ENCODE measurements at regions not wholly inside any gene's neighbourhood (a gene's known extent, or its start where the extent isn't known, plus 50 kb on each side); places are given as distances from the start of the nearest gene placed in this dataset.

DNA sequence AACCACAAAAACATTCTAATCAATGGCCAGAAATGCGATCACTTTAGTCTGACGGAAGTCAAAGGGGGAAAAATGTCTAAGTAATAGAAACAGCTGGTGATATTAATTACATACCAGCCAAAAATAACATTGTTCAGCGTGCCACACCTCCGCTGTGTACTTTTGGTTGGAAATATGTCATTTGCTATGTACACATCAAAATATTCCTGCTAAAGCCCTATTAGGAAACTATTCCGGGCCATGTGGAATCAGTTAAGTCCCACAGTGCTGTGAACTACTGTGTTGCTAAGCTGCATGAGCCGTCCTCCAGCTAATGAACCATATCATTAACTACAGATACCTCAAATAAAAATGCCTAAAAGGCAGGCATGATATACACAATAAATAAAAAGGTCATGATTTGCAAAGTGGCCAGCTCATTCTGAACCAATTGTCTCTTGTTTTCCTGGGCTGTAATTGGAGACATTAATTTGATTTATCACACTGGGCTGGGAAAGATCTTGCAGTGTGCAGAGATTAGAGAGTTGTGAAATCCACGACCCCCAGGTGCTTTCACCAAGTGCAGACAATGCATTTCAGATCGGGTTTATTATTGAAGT lies 200.5 kb upstream of the LRTM1 start:
- H3K4me3 ChIP-seq (ENCODE audit: low read depth, low read length), result no peak overlapping the region
- DNase-seq (ENCODE audit: low read depth), result peak; percentile 81
- in situ Hi-C loops (cut with HindIII; ENCODE audit: low sequenced_read_pairs), result no loop called here
- TF ChIP-seq, protein P1, sequence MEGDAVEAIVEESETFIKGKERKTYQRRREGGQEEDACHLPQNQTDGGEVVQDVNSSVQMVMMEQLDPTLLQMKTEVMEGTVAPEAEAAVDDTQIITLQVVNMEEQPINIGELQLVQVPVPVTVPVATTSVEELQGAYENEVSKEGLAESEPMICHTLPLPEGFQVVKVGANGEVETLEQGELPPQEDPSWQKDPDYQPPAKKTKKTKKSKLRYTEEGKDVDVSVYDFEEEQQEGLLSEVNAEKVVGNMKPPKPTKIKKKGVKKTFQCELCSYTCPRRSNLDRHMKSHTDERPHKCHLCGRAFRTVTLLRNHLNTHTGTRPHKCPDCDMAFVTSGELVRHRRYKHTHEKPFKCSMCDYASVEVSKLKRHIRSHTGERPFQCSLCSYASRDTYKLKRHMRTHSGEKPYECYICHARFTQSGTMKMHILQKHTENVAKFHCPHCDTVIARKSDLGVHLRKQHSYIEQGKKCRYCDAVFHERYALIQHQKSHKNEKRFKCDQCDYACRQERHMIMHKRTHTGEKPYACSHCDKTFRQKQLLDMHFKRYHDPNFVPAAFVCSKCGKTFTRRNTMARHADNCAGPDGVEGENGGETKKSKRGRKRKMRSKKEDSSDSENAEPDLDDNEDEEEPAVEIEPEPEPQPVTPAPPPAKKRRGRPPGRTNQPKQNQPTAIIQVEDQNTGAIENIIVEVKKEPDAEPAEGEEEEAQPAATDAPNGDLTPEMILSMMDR (IDR thresholded peaks at IDR 0.05; ENCODE audit: low read depth, low read length, missing control alignments), result no peak

DNA sequence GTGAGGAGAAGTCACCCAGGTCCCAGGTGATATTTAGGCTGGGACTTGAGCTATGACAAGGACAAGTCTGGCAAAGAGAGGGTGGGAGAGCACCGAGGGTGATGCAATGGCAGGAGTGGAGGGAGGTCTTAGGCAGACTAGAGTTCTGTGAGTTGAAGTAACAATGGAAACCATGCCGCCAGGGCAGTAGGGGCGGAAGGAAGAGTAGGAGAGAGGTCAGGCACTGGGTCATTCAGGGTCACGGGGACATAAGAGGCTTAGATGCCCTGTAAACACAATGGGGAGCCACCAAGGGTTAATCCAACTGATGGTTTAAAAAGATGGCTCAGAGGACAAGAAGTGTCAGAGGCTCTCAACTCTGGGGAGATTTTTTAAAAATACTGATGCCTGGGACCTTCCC lies 199.7 kb upstream of the LRTM1 start:
- no peak overlapping the region for H3K4me3 ChIP-seq (ENCODE audit: low read depth, low read length)
- in situ Hi-C loops (cut with HindIII; ENCODE audit: low sequenced_read_pairs), result no loop called here
- DNase-seq (ENCODE audit: low read depth), result no peak
- TF ChIP-seq, protein P1 (IDR thresholded peaks at IDR 0.05; ENCODE audit: low read depth, low read length, missing control alignments), result no peak

DNA sequence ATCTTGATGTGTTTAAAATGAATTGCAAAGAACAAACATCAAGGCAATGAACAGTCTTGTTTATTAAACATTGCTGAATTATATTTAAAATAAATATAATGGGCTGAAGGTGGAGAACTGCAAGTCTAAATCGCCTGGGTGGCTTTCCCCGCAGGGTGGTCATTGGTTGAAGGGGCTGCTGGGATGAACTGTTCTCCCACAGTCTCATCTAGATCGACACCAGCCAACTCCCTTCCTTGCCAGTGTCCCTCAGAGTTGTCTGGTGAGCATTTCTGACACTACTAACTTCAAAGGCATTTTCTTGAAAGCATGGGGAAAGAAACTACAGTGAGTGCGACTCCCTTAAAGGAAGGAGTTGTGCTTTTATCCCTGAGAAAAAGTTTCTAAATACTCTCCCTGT lies 196.5 kb upstream of the LRTM1 start:
- no peak for DNase-seq (ENCODE audit: low read depth)
- TF ChIP-seq, protein P1 (IDR thresholded peaks at IDR 0.05; ENCODE audit: low read depth, low read length, missing control alignments), result no peak
- H3K4me3 ChIP-seq (ENCODE audit: low read depth, low read length), result no peak overlapping the region
- in situ Hi-C loops (cut with HindIII; ENCODE audit: low sequenced_read_pairs), result no loop called here
